Limb (tissue), 2 donors: ENCODE measurements at regions not wholly inside any gene's neighbourhood (a gene's known extent, or its start where the extent isn't known, plus 50 kb on each side); places are given as distances from the start of the nearest gene placed in this dataset.

Experiments used
- DNase-seq, 2 donors: peaks; one replicate each; pipeline ENCODE4 v3.0.0-alpha.2; 2016; ENCODE audit errors: extremely low spot score in 2 of 2

DNA sequence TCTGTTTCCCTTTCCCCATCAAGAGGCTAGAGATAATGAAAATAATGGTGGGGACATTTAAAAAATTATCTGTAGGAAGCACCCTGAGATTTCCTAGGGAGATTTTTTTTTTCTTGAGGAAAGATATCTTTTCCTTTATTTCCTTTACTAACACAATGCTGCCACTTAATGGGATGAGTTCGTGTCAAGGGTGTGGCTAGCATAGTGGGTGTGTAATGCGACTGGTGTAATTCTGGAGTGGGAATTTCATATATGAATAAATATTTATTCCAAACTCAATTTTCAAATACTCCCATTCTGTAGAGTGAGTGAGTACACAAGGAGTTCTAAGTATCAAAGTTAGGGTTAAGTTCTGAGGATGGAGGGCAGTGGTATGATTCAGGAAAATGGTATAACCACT is 66.1 kb upstream of the GALNT15 start:
- no peak for DNase-seq

DNA sequence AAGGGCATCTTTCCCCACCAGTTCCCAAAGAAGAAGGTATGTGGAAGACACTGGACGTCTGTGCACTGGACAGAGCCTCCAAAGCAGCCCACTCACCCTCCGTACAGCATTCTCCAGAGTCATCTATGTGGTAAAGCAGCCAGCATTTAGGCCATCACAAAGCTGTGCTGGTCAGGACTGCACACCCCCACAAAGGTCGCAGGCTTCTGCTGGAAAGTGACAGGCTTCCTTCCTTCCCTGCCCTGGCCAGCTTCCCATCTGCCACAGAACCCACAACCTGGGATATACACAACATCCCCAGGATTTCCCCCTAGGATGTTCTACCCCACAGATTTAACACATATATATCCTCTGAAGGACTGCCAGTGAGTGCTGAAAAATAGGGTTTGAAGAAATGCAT is 64.6 kb upstream of the GALNT15 start:
- DNase-seq: no peak

DNA sequence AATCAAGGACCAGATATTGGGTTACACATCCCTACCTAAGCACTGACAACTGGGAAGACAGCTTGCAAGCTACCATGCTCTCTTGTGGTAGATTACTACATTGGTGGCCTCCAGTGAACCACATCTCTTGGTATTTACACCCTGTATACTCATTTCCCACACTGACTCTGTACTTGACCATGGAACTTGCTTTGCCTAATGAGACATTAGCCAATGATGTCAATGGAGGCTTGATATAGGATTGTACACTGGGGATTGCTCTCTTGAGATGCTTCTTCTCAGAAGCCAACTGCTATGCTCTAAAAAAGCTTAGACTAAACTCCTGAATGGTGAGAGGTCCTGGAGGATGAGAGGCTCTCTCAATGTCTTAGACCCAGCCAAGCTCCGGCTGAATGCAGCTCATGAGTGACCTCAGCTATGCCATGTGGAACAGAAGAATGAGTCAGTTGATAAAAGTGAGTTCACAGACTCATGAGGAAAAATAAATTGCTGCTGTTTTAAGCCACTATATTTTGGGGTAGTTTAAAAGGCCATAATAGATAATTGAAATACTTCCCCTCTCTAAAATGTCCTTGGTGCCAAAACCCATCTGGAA is 61.5 kb upstream of the GALNT15 start:
- DNase-seq: no peak

DNA sequence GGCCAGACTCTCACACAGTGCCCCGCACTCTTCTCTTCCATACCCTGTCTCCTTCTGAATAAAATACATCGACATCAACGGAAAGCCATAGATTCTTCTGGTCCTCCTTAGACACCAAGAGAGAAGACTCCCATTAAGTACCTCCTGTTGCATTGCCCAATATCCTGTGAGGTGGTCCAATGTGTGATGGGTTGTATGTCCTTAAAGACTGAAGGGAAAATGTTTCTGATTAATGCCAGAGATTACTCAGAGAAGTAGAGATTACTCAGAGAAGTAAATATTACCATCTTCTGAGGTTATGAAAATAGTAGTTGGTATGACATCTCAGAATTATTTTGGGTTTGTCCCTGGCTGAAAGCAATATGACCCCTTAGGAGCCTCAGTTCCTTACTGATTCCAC is 60.8 kb upstream of the GALNT15 start:
- no peak for DNase-seq

DNA sequence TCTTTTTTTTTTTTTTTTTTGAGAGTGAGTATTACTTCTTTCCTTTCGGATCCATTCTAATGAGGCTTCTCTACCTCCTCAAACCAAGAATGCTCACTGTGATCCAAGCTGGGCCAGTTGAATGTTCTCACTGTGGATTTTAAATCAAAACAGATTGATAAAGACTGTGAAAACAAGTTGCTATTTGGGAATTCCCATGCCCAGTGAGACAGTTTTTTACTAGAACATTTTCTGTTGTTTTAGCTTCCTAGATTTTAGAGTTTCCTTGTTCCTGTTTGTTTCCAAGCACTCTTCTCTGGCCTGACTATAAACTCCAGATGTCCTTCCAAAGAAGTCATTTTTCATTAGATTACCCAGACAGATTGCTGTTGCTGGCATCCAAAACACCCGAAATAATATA is 60.1 kb upstream of the GALNT15 start:
- DNase-seq: no peak

DNA sequence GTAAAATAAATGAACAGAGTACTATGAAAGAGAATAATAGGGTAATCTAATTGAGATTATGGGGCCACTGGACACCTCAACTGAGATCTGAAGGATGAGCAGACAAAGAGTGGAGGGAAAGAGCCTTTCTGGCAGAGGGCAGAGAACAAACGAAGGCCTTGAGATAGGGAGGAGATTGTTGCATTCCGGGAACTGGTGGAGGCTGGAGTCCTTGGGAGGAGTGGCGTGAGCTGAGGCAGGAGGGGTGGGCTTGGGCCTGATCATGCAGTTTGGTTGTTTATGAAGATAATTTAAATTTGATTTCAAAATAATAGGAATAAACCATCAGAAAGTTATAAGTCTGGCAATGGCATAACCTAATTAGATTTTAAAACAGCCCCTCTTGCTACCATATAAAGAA is 59.5 kb upstream of the GALNT15 start:
- DNase-seq: no peak

DNA sequence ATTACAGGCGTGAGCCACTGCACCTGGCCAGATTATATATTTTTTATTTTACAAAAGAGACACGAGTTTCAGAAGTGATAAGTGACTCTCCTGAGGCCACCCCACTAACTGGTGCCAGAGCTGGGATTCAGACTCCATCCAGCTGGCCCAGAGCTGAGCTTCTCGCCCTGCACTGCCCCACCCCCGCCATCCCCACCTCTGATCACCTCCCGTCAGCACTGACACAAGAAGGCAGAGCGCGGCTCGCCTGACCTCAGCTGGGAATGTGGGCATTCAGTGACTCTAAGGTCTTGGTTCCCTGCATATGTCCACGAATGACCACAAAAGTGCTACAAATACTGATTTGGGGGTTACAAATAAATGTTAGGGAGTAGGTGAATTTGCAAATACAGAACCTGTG is 56.1 kb upstream of the GALNT15 start:
- no peak for DNase-seq

DNA sequence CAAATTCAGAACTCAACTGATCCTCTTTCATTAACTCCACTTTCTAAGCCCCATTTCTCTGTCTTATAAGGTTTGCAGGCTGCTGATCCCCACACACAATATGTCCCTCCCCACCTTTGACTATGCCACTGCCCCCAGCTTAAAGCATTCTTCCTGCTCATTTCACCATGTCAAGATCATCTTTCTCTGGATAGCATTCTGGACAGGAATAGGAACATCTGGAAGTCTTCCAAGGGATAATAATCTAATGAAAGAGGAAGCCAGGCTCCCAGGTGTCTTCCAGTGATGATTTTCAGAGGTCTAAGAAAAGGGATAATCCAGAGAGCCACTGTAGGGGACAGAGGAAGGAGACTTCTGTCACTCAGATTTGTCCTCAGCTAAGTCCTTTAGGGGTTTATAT is 54.6 kb upstream of the GALNT15 start:
- DNase-seq: no peak

DNA sequence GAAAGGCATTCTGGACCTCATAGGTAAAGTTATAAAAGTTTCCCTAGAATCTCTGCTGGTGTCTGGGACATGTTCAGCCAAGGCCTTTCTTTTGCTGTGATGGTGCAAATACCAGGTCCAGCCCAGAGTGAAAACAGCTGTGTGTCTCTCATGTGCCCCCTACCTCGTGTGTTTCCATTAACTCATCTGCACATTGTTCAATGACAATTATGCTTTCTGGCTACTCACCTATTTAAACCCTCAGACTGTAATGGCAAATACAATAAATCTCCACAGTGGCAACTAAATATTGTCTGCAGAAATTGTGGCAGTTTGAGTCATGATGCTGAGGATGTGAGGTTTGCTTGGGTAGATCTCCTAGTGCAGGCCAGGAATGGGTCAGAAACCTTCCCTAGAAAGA is 53.1 kb upstream of the GALNT15 start:
- DNase-seq: no peak

DNA sequence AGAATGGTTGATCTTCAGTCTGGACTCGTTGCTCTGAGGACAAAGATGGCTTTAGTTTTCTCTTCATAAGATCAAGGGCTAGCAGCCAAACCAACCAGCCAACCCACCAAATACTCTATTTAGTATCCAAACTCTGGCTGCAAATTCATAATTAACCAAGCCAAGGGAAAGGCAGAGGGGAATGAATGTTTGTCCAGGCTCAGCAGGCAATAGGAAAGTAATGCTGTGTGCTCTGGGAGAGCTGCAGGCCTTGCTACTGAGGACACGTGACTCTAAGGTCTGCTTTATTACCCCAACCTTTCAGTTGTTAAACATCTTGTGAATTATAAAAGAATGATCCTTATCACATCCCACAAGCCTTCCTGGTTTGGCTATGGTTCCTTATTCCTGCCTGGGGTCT is 52.3 kb upstream of the GALNT15 start:
- no peak for DNase-seq

DNA sequence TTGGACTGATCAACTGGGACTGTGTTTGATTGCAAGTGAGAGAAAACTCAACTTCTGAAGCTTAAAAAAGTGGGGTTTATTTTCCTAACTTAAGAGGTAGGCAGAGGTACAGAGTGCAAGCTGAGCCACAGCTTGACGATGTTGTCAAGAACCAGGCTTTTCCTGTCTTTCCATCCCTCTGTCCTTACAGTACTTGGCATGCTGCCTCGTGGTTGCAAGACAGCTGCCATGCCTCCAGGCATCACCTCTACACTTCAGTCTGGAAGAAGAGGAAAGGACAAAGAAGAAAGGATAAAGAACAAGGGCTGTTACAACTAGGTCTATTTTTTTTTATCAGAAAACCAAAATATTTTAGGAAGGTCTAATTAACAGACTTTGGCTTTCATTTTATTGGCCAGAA is 51.8 kb upstream of the GALNT15 start:
- DNase-seq: no peak

DNA sequence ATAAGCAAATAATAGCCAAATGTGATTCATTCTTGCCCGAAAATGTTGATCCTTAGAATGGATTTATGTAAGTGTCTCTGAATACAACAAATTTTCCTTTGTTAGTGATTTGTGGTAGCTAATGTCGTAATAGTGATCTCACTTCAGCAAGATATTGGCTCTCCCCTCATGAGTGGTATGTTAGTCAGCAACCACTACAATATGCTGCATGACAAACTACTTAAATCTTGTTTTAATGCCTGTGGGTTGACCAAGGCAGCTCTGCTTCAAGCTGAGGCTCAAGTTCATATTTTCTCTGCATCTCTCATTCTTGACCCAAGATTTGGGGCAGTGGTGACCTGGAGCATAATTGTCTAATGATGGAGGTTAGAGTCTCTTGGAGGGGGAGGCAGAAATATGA is 49.8 kb upstream of the GALNT15 start:
- no peak for DNase-seq
